ENCODE measurements at regions not wholly inside any gene's neighbourhood (a gene's known extent, or its start where the extent isn't known, plus 50 kb on each side); places are given as distances from the start of the nearest gene placed in this dataset.

GRCh38 chr5:62935660-62936059, 357.0 kb downstream of the LRRC70 start:
- ChIA-PET CTCF (ENCODE audit: partially characterized antibody) (interaction anchor here (0.6 to 0.7 kb wide), 2 partner anchors 131 to 211 kb away, joined by 3 to 7 read pairs; no protein-coding TSS in a partner anchor), POLR2A (ENCODE audit: partially characterized antibody) (no interaction called here)
- Histone ChIP-seq H3K36me3 (ENCODE audit: control insufficient read depth in 2 of 4, insufficient read depth in 4 of 4, low read length in 3 of 4) (no peaks in the 10 kb centered on the region), H3K18ac (ENCODE audit: extremely low read depth, low read length) (no peak overlapping the region), H3K23ac (ENCODE audit: insufficient read length) (no peak overlapping the region), H3K23me2 (ENCODE audit: low read depth, low read length) (no peaks in the 10 kb centered on the region), H3K56ac (replicated peaks; ENCODE audit: insufficient read length, low read depth, low read length) (no peak overlapping the region), H3K79me2 (ENCODE audit: control insufficient read depth in 1 of 2, insufficient read depth in 2 of 2, low read length in 2 of 2) (no peaks in the 10 kb centered on the region), H3K14ac (ENCODE audit: insufficient read length) (no peak overlapping the region), H2BK20ac (ENCODE audit: low read length) (no peak overlapping the region), H3K27me3 (replicated peaks in 1 of 4; ENCODE audit: control insufficient read depth in 3 of 4, extremely low read depth in 1 of 4, insufficient read depth in 3 of 4, low read length in 3 of 4) (no peaks in the 10 kb centered on the region), H4K91ac (replicated peaks; ENCODE audit: insufficient read length, low read length) (no peak overlapping the region), H3K9me3 (ENCODE audit: insufficient read depth in 2 of 2, low read depth in 1 of 2, low read length in 1 of 2) (no peaks in the 10 kb centered on the region), H2BK12ac (ENCODE audit: low read depth, low read length) (no peak overlapping the region), H3K4me1 (replicated peaks in 1 of 4; ENCODE audit: control insufficient read depth in 3 of 4, insufficient read depth in 4 of 4, low read length in 3 of 4) (no peaks in the 10 kb centered on the region), H2AK5ac (ENCODE audit: low read depth, low read length) (no peak overlapping the region), H3K79me1 (ENCODE audit: low read depth, low read length) (no peaks in the 10 kb centered on the region), H2AFZ (ENCODE audit: low read length) (0 out of 2 replicates have a peak overlapping the region, but pooled peaks have one; percentile 24), H3K4ac (replicated peaks; ENCODE audit: insufficient read length, low read depth, low read length) (no peak overlapping the region), H3K9ac (replicated peaks in 1 of 4; ENCODE audit: extremely low read depth in 1 of 4, low read depth in 3 of 4, low read length in 3 of 4) (no peak overlapping the region), H2BK5ac (ENCODE audit: low read depth, low read length) (no peak overlapping the region), H4K20me1 (replicated peaks in 1 of 2; ENCODE audit: control insufficient read depth in 1 of 2, insufficient read depth in 2 of 2, low read length in 2 of 2) (no peaks in the 10 kb centered on the region), H3K4me3 (ENCODE audit: extremely low read depth in 1 of 4, insufficient read depth in 2 of 4, low read depth in 3 of 4, low read length in 4 of 4) (no peak overlapping the region), H2BK15ac (ENCODE audit: low read length) (no peak overlapping the region), H3K4me2 (ENCODE audit: insufficient read depth in 1 of 2, low read depth in 2 of 2, low read length in 2 of 2) (no peak overlapping the region), H4K5ac (ENCODE audit: insufficient read length, low read depth, low read length) (no peak overlapping the region), H2BK120ac (replicated peaks; ENCODE audit: low read depth, low read length) (no peak overlapping the region), H4K8ac (ENCODE audit: extremely low read depth, insufficient read depth, low read length) (peak overlapping the region; percentile 88; the same call in 1 of the 2 replicates), H3K27ac (ENCODE audit: low read depth, low read length) (no peak overlapping the region)
- no peak for FAIRE-seq
- no peak for TF ChIP-seq CBX8 (IDR thresholded peaks at IDR 0.05; ENCODE audit: borderline replicate concordance, low read depth, low read length)
- no peak for DNase-seq (ENCODE audit: low read depth in 1 of 2, low spot score in 2 of 2)
- WGBS, 2 experiments (ENCODE audit: extremely low coverage in 1 of 2, insufficient coverage in 1 of 2, insufficient read length in 1 of 2, insufficient replicate concordance in 2 of 2, low coverage in 1 of 2, low lambda C conversion rate in 2 of 2, missing lambda C conversion rate in 1 of 2) = 84% methylated on average over 3 of the region's 3 CpGs; no CpG with 5 or more reads in 1 of the 2 experiments

Data from H1 (cell line).